ENCODE measurements at regions not wholly inside any gene's neighbourhood (a gene's known extent, or its start where the extent isn't known, plus 50 kb on each side); places are given as distances from the start of the nearest gene placed in this dataset.

DNA sequence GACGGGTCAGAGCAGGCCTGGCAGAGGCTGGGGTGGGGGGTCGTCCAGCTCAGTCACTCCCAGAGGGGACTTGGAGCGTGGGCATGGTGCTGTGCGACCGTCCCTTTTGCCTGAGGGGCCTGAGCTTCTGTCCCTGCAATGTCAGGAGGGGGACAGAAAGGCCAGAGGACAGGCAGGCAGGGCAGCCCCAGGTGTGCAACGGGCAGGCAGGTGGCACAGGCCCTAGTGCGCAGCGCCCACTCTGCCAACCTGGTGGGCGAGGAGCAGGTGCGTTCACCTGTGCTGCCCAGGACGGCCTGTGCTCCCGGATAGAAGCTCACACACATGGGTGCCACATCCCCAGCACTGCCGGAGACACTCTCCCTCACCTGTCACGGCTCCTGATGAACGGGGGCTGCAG is 78.7 kb upstream of the SLCO4A1 start:
- TF ChIP-seq, protein P1, sequence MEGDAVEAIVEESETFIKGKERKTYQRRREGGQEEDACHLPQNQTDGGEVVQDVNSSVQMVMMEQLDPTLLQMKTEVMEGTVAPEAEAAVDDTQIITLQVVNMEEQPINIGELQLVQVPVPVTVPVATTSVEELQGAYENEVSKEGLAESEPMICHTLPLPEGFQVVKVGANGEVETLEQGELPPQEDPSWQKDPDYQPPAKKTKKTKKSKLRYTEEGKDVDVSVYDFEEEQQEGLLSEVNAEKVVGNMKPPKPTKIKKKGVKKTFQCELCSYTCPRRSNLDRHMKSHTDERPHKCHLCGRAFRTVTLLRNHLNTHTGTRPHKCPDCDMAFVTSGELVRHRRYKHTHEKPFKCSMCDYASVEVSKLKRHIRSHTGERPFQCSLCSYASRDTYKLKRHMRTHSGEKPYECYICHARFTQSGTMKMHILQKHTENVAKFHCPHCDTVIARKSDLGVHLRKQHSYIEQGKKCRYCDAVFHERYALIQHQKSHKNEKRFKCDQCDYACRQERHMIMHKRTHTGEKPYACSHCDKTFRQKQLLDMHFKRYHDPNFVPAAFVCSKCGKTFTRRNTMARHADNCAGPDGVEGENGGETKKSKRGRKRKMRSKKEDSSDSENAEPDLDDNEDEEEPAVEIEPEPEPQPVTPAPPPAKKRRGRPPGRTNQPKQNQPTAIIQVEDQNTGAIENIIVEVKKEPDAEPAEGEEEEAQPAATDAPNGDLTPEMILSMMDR (IDR thresholded peaks at IDR 0.05): no peak
- no peak for TF ChIP-seq POLR2A (IDR thresholded peaks at IDR 0.05)
